Urothelium cell line (cell line): ENCODE measurements at regions not wholly inside any gene's neighbourhood (a gene's known extent, or its start where the extent isn't known, plus 50 kb on each side); places are given as distances from the start of the nearest gene placed in this dataset.

Experiments
- DNase-seq: peaks from one replicate; pipeline ENCODE4 v3.0.0; 2011; ENCODE audit warnings: low spot score, mixed read lengths
- FAIRE-seq: peaks from 2 replicates; lab custom pipeline; 2011; peaks lifted over from hg19 to GRCh38; lab: Jason Lieb, UNC

DNA sequence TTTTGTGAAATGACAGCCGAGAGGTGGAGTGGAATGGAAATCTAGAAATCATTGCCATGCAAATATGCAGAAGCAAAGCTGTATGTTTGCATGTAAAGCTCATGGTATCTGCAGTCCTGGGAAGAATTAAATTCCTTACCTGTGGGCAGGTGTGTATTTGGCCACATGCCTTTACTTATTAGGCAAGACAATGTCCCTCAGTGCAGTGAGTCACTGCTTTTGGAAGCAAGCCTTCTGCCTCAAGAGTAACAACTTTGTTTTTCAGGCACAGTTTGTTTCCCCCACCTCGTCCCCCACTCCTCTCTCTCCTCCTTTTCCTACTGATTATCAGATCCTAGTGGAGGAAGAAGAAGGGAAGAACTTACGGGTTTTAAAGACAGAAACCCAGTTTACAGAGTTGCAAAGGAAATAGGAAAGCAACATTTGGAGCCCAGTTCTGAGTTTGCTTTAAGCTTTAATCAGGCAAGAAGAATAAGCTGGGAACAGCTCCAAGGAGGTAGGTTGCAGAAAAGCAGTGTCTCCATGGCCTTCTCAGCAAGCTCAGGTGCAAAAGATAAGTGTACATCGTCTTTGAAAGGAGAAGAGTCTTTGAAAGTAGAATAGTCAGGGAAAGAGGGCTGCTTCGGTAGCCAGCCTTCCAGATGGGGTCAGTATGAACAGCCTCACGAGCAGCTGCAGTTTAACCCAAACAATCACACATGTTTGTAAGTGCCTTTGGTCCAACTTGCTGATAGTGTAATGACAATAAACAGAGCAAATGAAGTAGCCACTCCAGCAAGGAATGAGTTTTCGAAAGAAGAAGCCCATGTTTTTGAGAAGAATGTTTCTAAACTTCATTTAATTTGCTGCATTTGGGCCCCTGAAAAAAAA is 190.1 kb downstream of the KLF5 start:
- no peak for FAIRE-seq
- DNase-seq = no peak

DNA sequence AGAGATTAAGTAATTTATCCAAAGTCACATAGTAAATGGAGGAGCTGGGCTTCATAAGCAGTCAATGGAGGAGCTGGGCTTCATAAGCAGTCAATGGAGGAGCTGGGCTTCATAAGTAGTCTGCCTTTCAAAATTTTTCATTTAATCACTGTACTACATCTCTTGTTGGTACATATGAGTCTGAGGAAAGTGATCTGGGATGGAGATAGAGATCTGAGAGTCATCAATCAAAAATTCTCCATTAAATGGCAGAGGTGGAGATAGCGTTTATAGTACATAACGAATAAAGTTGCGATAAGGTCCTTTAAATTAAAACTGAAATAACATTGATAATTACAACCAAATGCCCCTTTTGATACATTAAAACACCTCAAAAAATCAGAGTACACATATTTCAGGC is 189.3 kb downstream of the KLF5 start:
- DNase-seq (no peak), FAIRE-seq (no peak)

DNA sequence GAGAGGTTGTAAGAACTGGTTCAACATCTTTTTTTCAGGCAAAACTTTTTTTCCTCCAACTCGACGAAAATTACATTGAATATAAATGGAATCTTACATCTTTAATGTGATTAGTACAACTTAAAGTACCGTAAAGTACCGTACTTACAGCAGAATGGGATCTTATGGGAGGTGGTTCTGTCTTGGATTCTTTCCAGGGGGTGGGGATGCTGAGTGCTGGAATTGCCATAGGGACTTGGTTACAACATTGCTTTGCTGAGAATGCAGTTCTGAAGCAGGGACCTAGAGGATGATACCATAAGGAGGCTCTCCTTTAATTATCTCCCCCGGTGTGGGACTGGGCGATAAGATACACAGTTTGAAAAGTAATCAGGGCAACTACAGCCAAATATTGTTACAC is 186.4 kb downstream of the KLF5 start:
- DNase-seq (no peak), FAIRE-seq (no peak)

DNA sequence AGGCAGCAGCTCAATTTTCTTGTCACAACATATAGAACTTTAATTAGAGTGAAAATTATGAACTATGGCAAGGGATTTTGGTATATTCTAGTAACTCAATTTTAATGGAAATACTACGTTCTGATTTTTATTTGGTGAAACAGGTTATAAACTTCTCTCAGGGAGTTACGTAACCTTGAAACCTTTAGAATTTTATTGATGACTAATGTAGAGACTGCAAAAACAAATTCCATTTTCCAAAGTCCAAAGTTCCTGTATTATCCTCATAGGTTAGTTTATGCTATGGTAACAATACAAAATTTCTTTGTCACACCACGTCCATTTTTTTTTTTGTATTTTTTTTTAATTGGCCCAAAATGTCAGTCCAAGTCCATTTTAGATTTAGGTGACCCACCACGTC is 185.7 kb downstream of the KLF5 start:
- no peak for FAIRE-seq

DNA sequence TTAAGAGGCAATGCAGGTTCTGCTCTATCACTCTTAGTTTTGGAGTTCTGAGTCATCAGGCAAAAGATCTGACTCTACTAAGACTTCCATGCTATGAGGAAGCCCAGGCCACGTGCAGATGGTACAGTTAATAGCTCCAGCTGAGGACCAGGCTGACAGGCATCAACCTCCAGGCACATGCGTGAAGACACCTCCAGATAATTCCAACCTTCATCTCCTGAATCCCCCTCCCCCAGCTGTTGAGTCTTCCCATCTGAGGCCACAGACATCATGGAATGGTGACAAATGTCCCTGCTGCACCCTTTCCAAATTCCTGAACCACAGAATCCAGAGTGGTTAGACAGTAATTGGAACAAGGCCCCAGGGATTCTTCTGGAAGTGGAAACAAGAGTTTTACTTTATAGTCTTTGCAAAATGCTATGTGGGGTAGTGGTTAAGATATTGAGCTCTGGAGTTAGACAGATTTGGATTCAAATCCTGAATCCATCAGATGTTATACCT is 183.8 kb downstream of the KLF5 start:
- FAIRE-seq (no peak), DNase-seq (no peak)

More for the DNA sequence above, 185.7 kb downstream of the KLF5 start:
- no peak for DNase-seq

DNA sequence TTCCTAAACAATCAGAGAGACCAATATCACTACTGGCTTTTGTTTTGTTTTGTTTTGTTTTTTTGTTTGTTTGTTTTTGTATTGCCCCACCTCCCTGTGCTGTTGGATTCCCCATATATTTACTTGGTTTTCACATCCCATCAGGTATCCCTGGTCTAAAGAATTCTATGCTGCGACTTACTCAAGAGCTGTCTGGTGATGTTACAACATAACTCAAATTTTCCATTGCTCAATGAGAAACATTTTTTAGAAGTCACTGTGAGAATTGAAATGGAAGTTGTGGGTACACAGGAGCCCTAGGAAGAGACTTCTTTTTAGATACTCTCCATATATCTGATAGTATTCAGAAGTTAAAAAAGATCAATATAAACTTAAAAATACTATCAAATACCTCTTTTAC is 181.4 kb downstream of the KLF5 start:
- DNase-seq (no peak), FAIRE-seq (no peak)

DNA sequence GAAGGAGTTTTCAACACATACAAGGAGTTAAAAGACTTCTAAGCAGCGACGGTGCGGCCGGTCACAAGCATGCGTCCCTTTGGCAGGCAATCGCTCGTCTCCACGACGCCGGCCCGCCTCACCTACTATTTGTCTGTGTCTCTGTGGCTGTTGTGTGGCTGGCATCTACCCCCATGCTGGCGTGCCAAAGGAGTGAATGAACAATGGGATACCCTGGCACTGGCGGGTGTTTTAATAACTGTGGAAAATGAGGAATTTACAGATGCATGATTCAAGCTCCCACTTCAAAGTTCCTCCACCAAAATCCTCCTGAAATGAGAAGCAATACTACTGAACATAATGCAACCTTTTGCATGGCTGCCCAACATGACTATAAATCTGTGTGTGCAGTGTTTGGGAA is 176.6 kb downstream of the KLF5 start:
- FAIRE-seq = no peak
- peak; percentile 40 for DNase-seq

DNA sequence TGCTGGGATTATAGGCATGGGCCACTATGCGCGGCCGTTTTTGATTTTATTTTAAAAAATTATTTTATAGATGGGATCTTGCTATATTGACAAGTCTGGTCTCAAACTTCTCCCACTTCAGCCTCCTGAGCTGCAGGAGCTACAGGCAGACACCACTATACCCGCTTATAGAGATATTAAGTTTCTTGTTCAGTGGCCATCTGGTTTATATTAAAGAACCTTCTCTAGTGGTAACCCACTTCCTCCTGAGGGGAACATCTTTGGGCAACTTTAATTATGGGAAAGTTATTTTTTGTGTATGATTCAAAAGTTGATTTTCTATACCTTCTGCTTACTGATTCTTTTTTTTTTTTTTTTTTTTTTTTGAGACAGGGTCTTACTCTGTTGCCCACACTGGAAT is 172.7 kb downstream of the KLF5 start:
- DNase-seq (no peak), FAIRE-seq (no peak)

DNA sequence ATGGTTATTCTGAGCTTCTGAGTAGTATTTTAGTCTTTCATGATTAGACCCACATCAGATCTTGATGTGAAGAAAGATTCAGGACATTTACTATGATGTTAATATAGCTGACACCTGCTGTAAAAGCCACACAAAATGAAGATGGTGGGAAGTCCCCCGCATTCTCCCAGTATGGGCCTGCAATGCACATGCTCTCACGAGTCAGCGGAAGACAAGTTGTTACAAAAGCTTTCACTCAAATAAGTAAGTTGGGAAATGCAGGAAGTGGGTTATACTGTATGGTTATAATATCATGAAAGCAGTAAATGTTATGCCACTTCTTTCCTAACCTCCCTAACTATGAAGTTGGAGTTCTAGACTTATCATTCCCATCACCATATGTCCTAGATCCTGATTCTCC is 171.9 kb downstream of the KLF5 start:
- FAIRE-seq (no peak), DNase-seq (no peak)

DNA sequence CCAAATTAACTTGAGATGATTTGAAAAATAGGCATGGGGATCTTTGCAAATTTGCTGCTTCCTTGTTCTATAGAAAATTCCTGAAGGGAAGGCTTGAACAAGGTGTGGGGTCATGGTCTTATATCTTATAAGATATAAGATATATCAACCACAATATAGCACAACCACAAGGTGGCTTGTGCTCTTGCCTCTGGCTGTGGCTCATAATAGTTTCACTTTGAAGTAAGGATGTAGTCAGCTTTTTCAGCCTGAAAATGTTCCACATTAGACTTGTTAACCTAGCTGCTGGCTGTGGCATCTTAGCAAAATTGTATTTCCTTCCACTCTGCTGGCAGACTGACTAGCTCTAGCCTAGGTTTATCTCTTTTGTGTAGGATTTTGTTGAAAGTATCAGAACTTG is 169.7 kb downstream of the KLF5 start:
- DNase-seq = no peak
- FAIRE-seq = no peak

DNA sequence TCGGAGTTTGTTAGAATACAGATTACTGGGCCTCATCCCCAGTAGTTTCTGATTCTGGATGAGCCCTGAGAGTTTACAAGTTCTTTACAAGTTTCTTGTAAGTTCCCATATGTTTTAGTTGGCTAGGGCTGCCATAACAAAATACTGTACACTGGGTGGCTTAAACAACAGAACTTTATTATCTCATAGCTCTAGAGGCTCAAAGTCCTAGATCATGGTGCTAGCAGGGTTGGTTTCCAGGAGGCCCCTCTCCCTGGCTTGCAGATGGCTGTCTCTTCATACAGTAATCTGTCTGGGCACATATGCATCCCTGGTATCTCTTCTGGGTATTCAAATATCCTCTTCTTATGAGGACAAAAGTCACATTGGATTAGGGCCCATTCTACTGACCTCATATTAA is 167.2 kb downstream of the KLF5 start:
- FAIRE-seq (no peak), DNase-seq (no peak)

DNA sequence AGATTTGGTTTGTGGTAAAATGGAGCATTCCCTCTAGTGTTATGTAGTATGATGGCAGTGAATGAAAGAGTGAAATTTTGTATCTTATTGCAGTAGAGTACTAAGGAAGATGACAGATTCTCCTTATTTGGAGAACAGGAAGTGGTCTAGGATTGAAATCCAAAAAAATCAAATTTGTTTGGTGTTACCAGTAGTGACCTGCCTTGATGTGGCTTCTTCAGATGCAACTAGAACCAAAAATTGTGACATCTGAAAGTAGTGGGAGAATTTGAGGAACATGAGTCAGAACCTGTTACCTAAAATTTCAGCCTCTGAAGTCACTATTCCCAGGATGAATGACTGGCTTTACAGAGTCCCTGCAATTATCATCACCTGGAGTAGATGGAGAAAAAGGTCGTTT is 165.9 kb downstream of the KLF5 start:
- FAIRE-seq = no peak

DNA sequence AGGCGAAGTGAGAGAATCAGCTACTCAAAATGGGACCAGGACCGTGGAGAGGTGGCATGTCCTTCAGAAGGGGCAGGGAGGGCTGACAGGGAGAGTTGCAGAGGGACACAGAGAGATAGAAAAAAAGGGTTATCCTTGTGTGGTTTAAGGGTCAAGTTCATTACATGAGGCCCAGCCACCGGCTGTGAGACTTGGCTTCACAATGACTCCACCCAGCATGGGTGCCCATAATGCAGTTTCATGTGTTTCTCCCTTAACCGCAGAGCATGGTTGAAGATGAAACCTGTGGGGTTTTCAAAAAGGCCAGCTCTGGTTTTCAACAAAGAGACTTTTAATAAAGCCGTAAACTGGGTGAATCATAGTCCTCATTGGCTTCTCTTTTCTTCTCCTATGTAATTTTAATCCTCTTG is 164.6 kb downstream of the KLF5 start:
- DNase-seq = no peak
- no peak for FAIRE-seq

More for the DNA sequence above, 165.9 kb downstream of the KLF5 start:
- DNase-seq = no peak

DNA sequence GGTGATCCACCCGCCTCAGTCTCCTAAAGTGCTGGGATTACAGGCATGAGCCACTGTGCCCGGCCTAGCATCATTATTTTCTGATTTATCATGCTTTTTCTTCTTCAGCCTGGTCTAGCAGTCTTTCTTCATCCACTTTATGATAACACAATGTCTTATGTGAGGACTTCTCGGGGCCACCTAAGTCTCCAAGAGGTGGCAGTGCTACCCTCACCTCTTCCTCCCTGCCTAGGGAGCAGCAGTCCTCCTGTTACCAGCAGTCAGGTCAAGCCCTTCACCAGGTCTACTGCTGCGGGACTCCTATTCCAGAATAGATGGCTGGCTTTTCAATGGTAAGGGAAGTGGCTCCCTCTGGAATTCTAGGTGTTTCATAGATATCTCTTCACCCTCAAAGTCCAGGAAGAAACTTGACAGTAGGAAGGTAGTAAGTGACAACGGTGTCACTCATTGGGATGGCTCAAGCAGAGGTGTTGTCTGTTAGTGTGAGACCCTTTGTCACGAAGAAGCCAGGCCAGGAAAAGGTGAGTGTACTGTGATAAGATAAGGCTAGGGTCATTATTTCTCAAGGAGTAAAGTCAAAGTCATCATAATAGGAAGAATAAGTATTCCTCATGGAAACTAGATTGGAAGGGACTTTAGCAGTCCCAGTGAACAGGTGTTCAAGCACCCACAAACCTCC is 164.0 kb downstream of the KLF5 start:
- no peak for DNase-seq
- no peak for FAIRE-seq

DNA sequence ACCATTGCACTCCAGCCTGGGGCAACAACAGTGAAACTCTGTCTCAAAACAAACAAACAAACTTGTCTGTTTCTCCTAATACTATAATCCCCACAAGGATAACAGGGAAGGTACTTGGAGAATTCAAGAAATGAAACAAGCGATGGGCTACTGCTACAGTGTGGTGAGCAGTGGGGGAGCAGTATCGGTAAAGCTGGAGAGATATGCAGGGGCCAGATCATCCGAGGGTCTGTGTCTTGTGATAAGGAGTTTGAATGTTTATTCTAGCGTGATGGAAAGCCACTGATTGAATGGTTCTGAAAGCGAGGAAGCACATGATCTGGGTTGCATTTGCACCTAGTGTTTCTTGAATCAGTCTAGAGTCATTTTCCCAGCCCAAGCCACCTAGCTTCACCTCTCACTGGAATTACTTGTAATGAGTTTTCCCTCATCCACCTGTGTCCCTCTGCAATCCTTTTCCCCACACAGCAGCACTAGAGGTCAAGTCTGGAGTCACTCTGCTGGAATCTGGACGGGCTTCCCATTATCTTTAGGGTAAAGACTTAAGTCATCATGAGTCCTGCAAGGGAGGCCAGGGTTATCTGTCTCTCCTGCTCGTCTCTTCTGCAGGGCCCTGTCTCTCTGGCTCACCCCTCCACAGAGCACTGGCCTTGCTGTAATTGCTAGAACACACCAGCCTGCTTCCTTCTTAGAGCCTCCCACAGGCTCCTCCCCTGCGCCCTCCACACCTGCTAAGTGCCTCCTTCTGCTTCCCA is 162.3 kb downstream of the KLF5 start:
- FAIRE-seq = no peak
- no peak for DNase-seq

DNA sequence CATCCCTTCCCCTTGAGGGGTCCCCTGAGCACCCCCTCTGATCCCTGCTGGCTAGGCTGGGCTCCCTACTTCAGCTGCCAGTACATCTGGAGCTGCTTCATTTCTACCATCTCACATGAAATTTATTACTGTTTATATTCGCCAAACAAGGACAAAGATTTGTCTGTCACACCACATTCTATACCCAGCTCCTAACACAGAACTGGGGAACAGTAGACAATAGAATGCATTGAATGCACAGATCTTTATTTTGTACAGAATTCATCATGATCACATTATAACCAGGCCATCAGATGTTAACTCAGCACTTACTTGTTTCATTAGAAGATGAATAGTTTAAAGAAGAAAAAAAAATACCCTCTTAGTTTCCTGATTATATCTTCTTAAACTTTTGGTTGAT is 159.4 kb downstream of the KLF5 start:
- FAIRE-seq (no peak), DNase-seq (no peak)

DNA sequence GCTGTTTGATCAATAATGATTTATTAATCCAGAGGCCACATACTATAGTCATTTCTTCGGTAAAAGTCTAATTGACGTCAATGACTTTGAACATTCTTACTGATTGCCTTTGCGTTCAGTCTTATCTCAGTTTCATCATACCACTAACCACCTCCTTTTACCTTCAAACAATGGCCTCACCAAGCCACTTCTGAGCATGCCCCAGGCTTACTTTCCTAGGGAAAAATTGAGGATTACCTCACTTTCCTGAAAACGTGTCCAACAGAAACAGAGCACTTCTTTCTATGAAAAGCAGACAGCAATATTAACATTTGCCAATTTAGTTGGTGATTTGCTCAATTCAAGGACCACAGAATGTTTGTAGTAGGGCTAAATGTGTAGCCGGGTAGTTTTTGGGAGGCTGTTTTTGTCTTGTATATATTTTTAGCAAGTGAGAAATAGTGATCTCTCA is 157.6 kb downstream of the KLF5 start:
- DNase-seq = no peak
- no peak for FAIRE-seq

DNA sequence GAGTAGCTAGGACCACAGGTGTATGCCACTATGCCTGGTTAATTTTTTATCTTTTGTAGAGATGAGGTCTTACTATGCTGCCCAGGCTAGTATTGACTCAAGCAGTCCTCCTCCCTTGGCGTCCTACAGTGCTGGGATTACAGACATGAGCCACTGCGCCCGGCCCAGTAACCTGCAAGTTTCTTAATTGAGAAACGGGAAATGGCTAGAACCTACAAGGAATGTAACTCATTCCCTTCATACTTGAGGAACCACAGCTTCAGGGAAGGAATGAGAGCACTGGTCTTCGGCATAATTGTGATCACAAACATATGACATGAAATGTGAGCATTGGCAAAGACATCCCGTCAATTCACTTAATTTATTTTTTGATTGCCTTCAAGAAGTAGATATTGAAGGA is 157.0 kb downstream of the KLF5 start:
- no peak for FAIRE-seq
- DNase-seq = no peak

DNA sequence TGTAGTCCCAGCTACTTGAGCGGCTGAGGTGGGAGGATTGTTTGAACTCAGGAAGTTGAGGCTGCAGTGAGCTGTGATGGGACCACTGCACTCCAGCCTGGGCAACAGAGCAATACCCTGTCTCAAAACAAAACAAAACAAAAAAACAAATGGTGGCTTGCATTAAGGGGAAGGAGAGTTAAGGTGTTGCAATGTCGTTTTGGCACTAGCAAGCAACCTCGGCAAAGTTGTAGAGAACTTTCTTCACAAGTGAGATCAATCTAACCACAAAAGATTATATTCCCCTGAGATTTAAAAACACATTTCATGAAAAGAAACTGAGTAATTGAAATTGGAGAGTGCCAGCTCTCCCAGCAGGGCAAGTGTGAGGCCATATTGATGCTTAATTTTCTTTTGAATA is 153.7 kb downstream of the KLF5 start:
- no peak for DNase-seq
- no peak for FAIRE-seq

DNA sequence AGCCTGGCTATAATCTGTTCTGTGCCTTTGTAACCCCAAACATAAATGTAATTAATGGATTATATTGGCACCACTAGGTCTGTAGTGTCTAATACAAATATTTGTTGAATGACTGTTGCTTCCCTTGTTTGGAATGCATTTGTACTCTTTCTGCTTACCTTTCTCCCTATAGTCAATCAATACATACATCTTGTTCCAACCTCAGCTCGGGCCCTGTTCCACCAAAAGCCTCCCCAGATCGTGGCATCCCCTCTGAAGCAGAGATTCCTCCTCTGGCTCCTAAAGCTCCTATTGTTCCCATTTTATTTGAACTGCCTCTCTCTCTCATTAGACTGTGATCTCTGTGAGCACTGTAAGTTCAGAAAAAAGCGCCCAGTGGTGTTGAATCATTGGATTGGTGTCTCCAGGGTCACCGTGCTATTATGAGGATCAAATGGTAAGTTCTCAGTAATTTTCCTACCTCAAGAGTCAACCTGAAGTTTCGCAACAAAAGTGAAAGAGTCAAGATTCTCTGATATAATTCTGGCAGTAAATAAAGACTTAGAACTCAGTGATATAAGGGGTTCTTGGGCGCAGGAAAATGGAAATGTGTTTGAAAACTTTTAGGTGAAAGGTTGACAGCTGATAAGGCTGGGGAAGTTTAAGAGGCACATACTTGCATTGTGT is 151.5 kb downstream of the KLF5 start:
- DNase-seq (no peak), FAIRE-seq (no peak)

DNA sequence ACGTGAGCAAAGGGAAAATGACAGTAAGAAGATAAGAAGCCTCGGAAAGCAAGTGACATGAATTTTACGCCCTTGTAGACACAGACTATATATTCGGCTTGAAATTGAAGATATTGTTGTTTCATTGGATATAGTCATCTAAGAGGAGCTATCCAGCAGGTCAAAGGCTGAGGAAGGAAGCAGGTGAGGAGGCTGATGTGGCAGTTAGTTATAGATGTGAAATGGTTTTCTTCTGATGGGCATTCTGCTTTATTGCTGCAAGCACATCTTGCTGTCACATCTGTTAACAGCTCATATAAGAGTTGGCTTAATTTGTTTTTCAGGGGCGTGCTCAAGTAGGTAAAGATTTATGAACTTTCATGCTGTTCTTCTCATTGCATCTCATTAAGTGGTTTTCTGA is 146.1 kb downstream of the KLF5 start:
- FAIRE-seq = no peak
- no peak for DNase-seq
